Dermis blood vessel endothelial cell (primary cell): ENCODE measurements at regions not wholly inside any gene's neighbourhood (a gene's known extent, or its start where the extent isn't known, plus 50 kb on each side); places are given as distances from the start of the nearest gene placed in this dataset.
"Not testable (repeated sequence)": the region's sequence is repeated elsewhere in the genome, so short reads cannot be mapped to it uniquely, and the experiment has no call there.

ENCODE experiments used
- DNase-seq: peaks from one replicate; pipeline ENCODE4 v3.0.0; 2010

GRCh38 chr13:90514712-90515111 is 832.8 kb upstream of the MIR17HG start:
- DNase-seq, result not testable (repeated sequence)

GRCh38 chr13:90518417-90518816 is 829.1 kb upstream of the MIR17HG start:
- DNase-seq, result no peak

GRCh38 chr13:90519157-90519556 is 828.3 kb upstream of the MIR17HG start:
- DNase-seq, result no peak

- no peak for DNase-seq
Observed at GRCh38 chr13:90526711-90527110, 820.8 kb upstream of the MIR17HG start.

- DNase-seq, result no peak
Observed at GRCh38 chr13:90531744-90532143, 815.7 kb upstream of the MIR17HG start.

- DNase-seq, result no peak
Observed at GRCh38 chr13:90532861-90533492, 814.5 kb upstream of the MIR17HG start.

- no peak for DNase-seq
Observed at GRCh38 chr13:90533866-90534265, 813.6 kb upstream of the MIR17HG start.

GRCh38 chr13:90534617-90535370 is 812.7 kb upstream of the MIR17HG start:
- DNase-seq, result no peak

GRCh38 chr13:90535421-90535820 is 812.1 kb upstream of the MIR17HG start:
- no peak for DNase-seq

- DNase-seq, result no peak
Observed at GRCh38 chr13:90538063-90538462, 809.4 kb upstream of the MIR17HG start.

- no peak for DNase-seq
Observed at GRCh38 chr13:90541346-90541745, 806.1 kb upstream of the MIR17HG start.

GRCh38 chr13:90542959-90543505 is 804.5 kb upstream of the MIR17HG start:
- no peak for DNase-seq

GRCh38 chr13:90545070-90545840 is 802.2 kb upstream of the MIR17HG start:
- no peak for DNase-seq

GRCh38 chr13:90547272-90547790 is 800.2 kb upstream of the MIR17HG start:
- DNase-seq, result no peak

- DNase-seq, result no peak
Observed at GRCh38 chr13:90551253-90551652, 796.2 kb upstream of the MIR17HG start.

GRCh38 chr13:90552702-90553101 is 794.8 kb upstream of the MIR17HG start:
- DNase-seq, result no peak

- DNase-seq, result no peak
Observed at GRCh38 chr13:90553159-90553558, 794.3 kb upstream of the MIR17HG start.

- DNase-seq, result no peak
Observed at GRCh38 chr13:90557626-90558025, 789.9 kb upstream of the MIR17HG start.

GRCh38 chr13:90562443-90562842 is 785.0 kb upstream of the MIR17HG start:
- no peak for DNase-seq

- DNase-seq, result no peak
Observed at GRCh38 chr13:90564096-90564495, 783.4 kb upstream of the MIR17HG start.

- DNase-seq, result no peak
Observed at GRCh38 chr13:90564566-90564965, 782.9 kb upstream of the MIR17HG start.

GRCh38 chr13:90565985-90566713 is 781.3 kb upstream of the MIR17HG start:
- DNase-seq, result no peak
